GM21423 (cell line): ENCODE measurements at regions not wholly inside any gene's neighbourhood (a gene's known extent, or its start where the extent isn't known, plus 50 kb on each side); places are given as distances from the start of the nearest gene placed in this dataset.

Source experiments
- ATAC-seq: cut with Tn5 transposase; IDR thresholded peaks from one replicate; pipeline ENCODE4 v1.9.1; 2021; ENCODE audit warnings: mild to moderate bottlenecking, moderate library complexity; ENCODE audit not compliant: unreplicated experiment

DNA sequence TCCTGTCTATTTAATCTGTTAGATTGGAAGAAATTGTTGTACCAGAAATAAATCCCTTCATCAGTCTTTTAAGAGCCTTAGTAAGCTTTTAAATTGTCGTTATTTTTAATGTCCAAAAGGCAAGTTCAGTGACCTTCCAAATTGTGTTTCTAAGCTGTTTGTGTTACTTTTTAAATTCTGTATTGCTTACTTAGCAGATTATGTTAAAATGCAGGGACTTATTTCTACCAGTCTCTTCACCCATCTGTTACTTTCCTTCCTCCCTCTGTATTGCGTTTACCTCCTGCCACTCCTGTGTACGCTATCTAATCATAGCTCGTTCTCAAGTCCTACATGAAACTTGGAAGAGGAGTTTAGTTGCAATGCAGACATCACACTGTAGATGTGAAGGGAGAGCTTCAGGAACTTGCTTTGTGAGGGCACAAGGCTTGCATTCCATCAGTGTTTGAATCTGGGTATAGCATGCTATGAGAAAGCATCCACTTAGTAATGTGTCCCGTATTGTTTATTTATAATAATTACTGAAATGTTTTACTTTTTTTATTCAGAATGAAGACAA is 406.5 kb upstream of the RGS6 start:
- no peak for ATAC-seq

DNA sequence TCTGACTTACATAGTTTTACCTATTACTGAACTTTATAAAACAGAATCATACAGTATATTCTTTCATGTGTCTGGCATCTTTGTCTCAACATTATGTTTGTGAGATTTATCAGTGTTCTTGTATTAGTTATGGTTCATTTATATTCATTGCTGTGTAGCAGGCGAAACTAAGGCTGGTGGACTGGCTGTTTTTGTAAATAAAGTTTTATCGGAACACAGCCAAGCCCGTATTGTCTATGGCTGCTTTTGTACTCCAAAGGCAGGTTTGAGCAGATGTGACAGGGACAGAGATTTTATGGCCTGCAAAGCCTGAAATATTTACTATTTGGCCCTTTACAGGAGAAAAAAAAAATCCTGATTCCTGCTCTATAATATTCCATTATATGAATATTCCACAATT is 405.8 kb upstream of the RGS6 start:
- no peak for ATAC-seq

DNA sequence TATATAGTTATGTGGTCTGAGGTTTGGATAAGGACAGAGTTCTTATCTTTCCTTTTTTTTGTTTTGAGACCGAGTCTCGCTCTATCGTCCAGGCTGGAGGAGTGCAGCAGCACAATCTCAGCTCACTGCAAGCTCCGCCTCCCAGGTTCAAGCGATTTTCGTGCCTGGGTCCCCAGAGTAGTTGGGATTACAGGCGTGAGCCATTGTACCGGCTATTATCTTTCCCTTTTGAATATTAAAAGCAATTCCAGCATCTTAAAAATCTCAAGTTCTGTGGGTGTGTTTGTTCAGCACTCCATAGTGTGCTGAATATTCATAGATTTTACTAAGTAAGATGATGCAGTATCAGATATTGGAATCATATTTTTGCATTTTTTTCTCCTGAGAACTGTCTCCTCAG is 404.4 kb upstream of the RGS6 start:
- no peak for ATAC-seq

DNA sequence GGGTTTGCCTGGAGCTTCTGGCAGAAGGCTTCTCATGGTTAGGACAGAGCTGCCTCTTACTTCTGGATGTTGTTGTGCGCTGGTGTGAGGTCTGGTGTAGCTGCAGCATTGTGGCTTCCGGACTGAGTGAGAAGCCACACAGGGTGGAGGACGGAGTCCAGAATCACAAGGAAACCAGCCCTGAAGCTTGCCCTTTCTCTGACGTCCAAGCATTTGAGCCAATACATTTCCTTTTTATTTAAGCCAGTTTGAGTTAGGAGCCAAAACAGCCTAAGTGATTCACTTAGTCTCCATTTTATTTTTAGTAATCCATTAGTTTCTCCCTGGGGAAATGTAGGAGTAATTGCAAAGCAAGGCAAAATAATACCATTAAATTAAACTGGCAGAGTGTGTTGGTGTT is 402.4 kb upstream of the RGS6 start:
- no peak for ATAC-seq

DNA sequence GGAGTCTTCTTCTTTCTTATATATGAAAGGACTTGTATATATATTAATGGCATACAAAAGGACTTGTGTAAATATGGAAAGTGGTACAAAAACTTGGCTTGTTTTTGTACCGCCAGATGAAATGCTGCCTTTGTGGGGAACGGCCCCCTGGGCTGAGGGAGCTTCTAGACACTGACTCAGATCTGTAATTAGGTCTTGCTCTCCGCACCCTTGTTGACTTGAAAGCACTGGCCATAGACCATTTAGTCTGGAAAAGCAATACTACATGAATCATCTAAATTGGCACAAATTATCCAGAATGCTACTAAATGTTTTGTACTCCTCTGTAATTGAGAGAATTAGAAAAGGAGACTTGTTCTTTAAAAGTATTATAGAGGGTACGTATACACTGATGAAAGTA is 399.9 kb upstream of the RGS6 start:
- ATAC-seq, result no peak

DNA sequence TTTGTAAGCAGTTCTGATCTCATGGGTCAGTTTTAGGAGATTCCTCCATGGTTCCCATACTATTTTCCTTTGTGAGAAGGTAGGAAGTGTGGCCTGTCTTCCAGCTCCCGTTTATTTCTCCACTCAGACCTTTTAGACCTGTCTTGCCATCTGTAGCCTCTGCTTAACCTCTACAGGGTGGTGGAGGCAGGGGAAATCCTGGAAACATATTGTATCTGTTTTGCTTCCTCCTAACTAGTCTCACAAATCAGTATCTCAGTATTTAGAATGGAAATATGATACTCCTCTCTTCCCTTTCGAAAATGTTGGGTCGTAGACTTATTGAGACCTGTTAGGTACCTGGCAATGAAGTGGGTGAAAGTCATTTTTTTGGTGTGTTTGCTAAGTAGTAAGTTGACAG is 399.4 kb upstream of the RGS6 start:
- no peak for ATAC-seq

DNA sequence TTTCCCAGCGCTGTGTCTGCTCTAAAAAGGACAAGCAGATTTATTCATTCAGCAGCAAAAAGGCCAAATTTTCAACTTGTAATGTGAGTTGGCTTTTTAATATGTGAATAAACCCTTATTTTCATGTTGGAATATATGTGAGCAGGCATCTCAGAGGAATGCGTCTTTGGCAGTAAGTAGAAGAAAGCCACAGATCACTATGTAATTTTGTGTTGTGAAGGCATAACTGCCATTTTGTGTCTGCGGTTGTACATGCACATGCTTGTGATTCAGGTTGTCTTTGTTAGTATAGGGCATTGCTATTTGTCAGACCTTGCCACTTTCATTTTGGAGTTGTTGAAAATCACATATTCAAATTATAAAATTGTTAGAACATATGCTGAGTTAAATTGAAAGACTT is 398.8 kb upstream of the RGS6 start:
- no peak for ATAC-seq

DNA sequence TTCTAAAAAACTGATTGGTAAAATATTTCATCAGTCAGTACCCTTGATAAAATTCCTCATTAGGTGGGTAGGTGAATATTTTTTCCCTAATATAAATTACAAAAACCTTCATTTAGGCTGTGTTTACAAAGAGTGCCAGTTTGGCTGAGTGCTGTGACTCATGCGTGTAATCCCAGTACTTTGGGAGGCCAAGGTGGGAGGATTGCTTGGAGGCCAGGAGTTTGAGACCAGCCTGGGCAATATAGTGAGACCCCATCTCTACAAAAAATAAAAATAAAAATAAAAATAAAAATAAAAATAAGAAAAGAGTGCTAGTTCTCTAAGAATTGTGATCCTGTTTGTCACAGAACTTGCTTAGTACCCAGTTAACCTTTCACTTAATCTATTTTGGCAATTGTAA is 398.4 kb upstream of the RGS6 start:
- ATAC-seq, result no peak

DNA sequence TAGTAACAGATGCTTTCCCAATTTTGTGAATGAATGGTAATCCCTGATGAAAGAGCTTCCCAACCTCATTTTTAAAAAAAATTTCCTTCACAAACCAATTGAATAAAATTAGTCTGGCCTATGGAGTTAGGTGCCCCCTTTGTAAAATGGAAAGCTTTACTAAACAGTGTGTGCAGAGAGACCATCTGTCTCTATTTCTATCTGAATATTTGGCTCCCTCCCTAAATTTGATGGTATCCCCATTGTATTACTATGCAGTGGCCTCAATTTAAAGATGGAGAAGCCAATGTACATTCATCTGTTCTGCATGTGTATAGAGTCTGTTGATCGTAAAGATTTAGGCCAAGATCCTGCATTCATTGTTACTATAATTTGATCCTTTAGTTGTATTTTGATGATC is 397.7 kb upstream of the RGS6 start:
- no peak for ATAC-seq

DNA sequence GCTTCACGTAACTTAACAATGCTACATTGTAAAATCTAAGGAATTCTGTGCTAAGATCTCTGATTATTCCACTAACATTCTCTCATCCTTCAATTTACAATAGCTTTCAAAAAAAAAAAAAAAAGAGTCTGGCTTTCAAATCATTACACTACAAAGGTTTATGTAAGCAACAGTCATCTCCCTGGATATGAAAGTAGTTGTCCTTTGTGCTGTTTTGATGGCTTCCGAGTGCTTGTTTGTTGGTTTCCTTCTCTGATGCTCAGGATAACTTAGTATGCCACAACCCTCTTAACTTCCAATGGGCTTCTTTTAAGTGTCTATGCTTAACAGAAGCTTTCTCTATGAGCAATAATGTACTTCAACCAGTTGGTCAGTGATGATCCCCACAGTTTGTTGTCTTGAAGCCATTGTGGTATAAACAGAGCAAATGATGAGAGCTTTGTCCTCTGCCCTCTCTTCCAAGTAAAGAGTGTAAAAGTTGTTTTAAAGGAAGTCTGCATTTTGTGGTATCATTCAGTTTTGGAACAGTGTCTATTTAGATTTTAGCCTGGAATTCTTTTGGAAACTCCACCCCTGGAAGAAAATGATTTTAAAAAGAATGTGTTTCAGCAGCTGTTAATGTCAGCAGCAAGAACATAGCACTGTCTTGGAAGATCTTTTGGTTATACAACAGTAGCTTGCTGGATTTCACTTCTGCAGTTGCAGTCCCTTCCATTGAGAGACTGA is 396.1 kb upstream of the RGS6 start:
- ATAC-seq, result no peak

DNA sequence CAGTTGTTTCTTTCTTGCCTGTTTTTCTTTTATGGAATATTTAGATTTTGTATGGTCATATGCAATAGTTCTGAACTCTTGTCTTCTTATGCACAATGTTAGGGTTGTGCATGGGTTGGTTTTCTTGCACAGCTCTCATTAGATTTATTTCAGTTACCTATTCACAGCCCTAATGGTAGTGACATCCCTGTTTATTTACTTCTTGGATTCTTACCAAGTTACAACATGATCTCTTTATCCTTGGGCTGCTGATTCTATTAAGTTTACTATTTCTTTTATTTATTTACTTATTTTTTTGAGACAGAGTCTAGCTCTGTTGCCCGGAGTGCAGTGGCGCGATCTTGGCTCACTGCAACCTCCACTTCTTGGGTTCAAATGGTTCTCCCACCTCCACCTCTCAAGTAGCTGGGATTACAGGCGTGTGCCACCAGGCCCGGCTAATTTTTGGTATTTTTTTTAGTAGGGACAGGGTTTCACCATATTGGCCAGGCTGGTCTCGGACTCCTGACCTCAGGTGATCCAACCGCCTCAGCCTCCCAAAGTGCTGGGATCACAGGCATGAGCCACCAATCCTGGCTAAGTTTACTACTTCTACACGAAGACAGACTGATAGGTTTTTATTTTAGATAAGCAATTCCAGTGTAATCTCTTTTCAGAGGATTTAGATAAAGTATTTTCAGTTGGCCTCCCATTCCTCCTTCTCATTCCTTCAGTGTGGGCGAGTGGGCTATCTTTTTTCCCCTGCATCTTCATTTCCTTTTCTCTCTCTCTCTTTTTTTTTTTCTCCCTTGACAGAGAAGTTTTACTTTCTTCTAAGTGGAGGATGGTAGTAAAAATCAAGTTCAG is 395.1 kb upstream of the RGS6 start:
- ATAC-seq, result no peak

DNA sequence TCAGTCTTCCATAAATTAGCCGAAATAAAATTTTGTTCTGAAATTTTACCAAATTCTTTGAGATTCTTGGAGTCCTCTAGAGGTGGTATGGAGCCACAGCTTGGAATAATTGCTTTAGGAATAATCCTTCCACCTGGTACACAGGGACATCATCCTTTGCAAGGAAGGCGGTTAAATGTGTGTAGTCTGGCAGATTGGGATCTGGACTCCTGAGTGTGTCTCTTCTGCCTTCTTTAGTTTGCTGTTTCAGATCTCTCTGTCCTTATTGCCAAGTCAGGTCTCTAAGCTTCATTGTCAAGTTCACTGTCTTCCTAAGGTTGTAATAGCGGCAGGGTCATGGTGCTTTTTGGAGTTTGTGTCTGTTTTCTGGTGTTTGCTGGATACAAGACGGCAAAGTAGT is 393.9 kb upstream of the RGS6 start:
- no peak for ATAC-seq

DNA sequence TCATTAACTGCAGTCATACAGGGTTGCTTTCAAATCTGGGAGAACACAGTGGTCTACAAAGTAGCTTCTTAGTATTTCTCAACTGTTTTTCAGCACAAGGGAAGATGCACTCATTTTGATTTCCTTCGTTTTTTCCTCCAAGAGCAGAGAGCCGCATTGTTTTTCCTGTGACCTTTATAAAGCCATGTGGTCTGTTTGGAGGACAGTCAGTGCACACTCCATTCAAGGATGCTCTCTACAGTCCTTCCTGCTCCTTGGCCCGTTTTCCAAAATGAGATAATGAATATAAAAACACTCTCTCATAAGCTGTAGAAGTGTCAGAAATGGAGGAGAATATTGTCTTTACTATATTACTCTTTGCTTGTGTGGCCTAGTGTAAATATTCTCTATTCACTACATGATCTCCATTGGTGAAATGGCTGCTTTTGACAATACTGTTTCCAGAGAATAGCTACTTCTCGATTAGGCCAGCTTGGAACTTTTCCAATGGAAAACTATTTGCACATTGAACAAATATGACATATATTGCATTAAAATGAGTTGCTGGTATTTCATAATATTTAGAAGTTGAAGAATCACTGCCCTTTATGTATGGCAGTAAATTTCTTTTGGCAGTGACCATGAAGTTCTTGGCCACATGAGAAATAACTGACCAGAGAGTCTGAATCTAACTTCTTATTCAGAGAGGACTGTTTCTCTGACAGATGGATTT is 393.1 kb upstream of the RGS6 start:
- no peak for ATAC-seq

DNA sequence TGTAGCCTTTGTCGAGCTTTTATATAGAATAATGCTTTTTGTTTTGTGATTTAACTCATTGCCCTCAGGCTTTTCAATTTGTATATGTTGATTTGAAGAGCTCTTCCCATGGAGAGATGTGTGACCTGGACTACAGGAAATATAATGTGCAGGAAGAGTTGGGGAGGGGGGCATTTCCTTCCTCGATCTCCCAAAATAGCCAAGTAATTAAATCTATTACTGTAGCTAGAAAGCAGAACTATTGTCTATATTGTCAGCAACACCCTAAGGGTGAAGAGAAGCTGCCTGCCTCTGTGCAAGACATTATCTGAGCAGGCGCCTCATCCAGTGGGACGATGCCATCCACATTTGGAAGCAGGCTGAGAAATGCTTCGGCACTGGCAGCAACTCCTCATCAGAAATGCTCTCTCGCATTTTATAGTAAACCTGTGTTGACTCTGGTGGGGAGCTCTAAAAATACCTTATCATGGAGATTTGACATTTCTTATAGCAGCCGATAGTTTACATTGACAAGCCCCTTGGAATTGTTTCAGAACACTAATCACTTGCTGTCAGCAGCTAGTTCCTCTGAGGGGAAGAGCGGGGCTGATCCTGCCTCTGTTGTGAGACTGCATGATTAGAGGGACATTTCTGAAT is 392.5 kb upstream of the RGS6 start:
- no peak for ATAC-seq

DNA sequence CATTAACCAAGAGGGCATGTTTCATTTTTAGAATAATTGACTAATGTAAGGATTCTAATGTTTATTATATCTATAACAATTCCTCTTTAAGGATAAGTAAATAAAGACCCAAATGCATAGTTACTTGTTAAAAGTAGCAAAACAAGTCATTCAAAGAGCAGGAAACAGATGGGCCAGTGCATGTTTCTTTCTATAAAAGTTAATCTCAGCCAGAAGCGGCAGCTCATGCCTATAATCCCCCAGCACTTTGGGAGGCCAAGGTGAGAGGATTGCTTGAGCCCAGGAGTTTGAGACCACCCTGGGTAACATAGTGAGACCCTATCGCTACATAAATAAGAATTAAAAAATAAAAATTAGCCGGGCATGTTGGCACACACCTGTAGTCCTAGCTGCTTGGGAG is 391.0 kb upstream of the RGS6 start:
- ATAC-seq, result no peak

DNA sequence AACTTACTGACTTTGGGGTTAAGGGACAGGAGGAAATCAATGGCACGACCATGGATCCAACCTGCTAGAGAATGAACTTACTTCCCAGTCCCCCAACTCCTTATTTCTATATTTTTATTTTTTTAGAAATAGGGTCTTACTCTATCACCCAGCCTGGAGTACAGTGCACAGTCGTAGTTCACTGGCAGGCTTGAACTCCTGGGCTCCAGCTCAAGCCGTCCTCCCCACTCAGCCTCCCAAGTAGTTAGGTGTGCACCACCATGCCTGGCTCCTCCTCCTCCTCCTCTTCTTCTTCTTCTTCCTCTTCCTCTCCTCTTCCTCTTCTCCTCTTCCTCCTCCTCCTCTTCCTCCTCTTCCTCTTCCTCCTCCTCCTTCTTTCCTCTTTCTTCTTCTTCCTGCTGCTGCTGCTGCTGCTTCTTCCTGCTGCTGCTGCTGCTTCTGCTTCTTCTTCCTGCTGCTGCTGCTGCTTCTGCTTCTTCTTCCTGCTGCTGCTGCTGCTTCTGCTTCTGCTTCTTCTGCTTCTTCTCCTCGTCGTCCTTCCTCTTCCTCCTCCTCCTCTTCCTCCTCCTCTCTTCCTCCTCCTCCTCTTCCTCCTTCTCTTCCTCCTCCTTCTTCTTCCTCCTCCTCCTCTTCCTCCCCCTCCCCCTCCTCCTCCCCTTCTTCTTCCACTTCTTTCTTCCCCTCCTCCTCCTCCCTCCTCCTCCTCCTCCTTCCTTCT is 390.1 kb upstream of the RGS6 start:
- ATAC-seq, result no peak

DNA sequence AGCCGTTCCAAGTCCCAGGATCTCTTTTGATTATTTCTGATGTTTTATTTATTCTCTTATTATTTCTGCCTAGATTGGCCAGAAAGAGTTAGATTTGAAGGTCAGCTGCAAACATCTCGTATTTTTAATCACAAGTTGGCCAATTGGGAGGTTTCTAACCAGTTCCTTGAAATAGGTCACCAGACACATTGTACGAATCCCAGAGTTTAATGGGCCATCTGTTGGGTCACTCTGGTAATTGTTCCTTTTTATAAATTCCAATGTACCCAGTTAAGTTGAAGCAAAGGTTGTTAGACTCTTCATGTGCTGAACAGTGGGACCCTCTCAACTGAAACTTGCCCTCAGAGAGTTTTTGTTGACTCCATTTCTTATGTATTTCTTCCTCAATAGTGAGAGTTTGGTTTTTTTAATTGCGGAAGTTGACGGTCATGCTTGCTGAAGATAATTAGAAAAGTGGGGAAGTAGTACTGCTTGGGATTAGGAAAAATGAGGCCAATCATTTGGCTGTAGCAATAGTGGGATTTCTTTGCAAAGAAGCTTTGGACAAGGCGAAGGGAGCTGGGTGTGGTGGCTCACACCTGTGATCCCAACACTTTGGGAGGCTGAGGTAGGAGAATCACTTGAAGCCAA is 382.7 kb upstream of the RGS6 start:
- ATAC-seq, result no peak

DNA sequence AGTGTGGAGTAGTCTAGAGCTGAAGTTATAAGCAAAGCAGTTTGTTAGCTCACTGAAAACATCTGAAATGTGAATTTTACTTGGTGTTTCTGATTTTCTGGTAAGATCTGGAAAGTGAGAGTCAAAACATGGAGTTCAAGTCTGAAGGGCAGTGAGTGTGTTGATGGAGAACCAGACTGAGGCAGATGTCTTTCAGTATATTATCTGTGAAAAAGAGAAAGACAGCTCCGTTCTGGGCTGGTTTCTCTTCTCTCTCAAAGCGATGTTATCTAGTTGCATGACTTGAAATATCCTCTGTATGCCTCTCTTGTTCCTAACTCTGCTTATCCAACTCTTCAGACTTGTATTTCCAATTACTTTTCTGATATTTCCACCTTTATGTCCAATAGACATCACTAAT is 381.9 kb upstream of the RGS6 start:
- no peak for ATAC-seq

DNA sequence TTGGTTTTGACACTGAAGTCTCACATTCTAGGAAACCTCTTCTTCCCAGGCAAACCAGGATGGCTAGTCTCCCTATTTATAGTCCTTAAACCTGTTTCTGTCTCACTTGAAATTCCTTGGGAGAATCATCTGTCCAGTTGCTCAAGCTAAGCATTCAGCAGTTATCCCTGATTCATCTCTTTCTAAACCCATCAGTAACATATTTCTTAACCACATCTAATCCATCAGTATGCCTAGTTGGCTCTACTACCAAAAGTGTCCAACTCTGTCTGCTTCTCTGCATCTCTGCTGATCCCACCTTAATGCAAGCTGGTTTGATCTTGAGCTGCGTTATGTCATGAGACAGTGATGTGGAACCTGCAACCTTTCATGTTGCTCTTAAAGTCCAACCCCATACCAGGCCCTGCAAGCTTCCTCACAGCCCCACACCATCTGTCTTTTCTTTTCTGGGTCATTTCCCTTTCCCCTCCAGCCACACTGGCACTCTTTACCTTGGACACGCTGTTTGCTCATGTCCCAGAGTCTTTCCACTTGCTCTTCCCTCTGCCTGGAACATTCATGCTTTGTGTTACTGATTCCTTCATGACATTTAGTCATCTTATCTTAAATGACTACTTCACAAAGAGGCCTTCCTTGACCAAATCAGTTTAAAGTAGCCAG is 380.8 kb upstream of the RGS6 start:
- no peak for ATAC-seq

DNA sequence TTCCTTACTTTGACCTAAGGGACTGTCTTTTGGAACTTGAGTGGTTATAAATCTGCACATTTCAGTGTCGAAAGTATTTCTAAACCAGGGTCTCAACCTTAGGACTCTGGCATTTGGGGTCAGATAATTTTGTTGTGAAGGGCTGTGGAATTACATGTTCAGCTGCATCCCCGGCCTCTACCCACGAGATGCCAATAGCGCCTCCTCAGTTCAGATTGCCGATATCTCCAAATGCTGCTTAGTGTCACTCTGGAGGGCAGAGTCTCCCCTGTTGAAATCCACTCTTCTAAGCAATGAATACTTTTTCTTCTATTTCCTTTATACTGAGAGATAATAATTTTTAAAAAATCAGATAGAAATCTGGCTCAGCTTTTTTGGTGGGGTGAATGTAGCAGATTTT is 379.4 kb upstream of the RGS6 start:
- no peak for ATAC-seq
